ENCODE measurements at regions not wholly inside any gene's neighbourhood (a gene's known extent, or its start where the extent isn't known, plus 50 kb on each side); places are given as distances from the start of the nearest gene placed in this dataset.

DNA sequence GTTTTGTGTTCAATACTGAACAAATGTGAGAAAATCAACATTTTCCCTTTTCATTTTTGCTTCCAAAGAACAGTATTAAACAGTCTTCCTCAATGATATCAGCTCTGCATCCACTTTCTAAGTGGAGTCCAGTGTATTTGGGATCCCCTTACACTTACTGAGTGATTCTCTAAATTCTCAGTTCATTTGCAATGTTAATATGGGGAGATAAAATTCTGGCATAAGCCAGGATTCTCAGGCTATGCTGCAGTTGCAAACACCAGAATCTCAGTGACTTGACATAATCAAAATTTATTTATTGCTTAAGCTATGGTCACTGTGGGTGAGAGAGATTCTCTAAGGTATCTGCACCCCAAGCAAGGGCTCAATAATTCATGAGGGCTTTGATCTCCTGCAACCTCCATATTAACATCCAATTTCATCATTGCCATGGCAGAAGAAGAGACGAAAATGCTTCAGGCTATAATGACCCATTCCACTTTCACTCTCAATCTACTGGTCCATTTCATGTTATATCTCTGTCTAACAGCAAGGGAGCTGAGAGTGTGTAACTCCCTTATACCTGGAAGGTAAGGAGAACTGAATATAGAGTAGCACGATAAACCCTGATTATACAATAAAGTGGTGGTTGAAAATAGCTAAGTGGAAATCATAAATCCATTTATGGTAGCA lies 64.1 kb upstream of the CARD18 start:
- TF ChIP-seq, protein P1, sequence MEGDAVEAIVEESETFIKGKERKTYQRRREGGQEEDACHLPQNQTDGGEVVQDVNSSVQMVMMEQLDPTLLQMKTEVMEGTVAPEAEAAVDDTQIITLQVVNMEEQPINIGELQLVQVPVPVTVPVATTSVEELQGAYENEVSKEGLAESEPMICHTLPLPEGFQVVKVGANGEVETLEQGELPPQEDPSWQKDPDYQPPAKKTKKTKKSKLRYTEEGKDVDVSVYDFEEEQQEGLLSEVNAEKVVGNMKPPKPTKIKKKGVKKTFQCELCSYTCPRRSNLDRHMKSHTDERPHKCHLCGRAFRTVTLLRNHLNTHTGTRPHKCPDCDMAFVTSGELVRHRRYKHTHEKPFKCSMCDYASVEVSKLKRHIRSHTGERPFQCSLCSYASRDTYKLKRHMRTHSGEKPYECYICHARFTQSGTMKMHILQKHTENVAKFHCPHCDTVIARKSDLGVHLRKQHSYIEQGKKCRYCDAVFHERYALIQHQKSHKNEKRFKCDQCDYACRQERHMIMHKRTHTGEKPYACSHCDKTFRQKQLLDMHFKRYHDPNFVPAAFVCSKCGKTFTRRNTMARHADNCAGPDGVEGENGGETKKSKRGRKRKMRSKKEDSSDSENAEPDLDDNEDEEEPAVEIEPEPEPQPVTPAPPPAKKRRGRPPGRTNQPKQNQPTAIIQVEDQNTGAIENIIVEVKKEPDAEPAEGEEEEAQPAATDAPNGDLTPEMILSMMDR (conservative IDR thresholded peaks at IDR 0.05; ENCODE audit: low read depth, low read length), result no peak
- H3K4me3 ChIP-seq (ENCODE audit: low read depth, low read length), result no peak overlapping the region
- DNase-seq (ENCODE audit: low read depth), result no peak

DNA sequence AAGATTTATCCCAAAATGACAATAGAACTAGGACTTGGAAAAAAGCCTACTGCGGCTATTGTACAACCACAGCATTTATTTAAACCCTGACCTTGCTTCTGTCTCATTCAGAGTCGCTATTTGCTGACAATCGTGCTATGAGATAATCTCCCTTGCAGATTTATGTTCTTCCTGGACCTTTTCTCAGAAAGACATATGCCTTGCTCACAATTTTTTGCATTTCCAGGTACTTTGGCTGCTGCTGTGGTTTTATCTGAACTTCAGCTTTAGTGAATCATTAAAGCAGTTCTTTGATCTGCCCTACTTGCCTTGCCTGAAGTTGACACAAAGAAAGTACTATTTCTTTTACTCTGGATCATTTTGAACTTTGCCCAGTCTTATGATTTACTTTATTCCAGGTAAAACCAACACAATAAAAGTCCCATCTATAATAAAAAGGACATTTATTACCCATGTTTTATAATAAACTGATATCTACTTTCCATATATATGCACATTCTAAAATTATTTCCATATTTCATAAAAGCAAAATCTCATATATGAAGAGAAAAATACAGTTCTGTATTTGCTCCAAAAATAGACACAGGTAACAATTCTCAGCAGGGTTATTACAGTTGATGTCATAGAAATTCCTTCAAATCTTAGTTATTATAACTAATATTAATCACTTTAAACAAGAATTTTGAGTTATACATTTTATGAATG lies 63.4 kb upstream of the CARD18 start:
- TF ChIP-seq, protein P1 (conservative IDR thresholded peaks at IDR 0.05; ENCODE audit: low read depth, low read length), result no peak
- no peak for DNase-seq (ENCODE audit: low read depth)

DNA sequence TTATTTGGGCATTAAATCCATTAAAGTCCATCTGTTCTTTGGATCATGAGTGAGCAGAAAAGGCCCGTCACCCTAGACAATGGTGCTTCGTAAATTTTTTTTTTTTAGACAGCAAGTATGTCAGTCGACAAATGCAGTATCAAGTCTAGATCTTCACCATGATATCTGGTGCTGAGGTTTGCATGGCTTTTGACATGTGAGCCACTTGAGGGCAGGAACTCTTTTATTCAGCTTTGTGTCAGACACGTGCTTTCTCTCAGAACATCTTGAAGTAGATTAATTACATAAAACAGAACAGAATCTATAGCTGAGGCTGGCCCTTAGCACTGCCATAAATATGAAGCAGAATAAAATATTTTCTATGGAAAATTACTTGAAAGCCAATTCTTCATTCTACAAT lies 62.9 kb upstream of the CARD18 start:
- H3K4me3 ChIP-seq (ENCODE audit: low read depth, low read length), result no peak overlapping the region
- no peak for DNase-seq (ENCODE audit: low read depth)
- TF ChIP-seq, protein P1 (conservative IDR thresholded peaks at IDR 0.05; ENCODE audit: low read depth, low read length), result no peak

More for the DNA sequence above, 63.4 kb upstream of the CARD18 start:
- no peak overlapping the region for H3K4me3 ChIP-seq (ENCODE audit: low read depth, low read length)

- no peak overlapping the region for H3K4me3 ChIP-seq (ENCODE audit: low read depth, low read length)
- TF ChIP-seq, protein P1 (conservative IDR thresholded peaks at IDR 0.05; ENCODE audit: low read depth, low read length), result no peak
- DNase-seq (ENCODE audit: low read depth), result no peak
Measured at GRCh38 chr11:105201166-105201565, 61.6 kb upstream of the CARD18 start.

GRCh38 chr11:105197071-105197815 lies 57.7 kb upstream of the CARD18 start:
- no peak overlapping the region for H3K4me3 ChIP-seq (ENCODE audit: low read depth, low read length)
- TF ChIP-seq, protein P1 (conservative IDR thresholded peaks at IDR 0.05; ENCODE audit: low read depth, low read length), result no peak
- no peak for DNase-seq (ENCODE audit: low read depth)

GRCh38 chr11:105193260-105193659 lies 53.7 kb upstream of the CARD18 start:
- no peak overlapping the region for H3K4me3 ChIP-seq (ENCODE audit: low read depth, low read length)
- no peak for DNase-seq (ENCODE audit: low read depth)
- TF ChIP-seq, protein P1 (conservative IDR thresholded peaks at IDR 0.05; ENCODE audit: low read depth, low read length), result no peak
